Dermis microvascular lymphatic vessel endothelial cell (primary cell): ENCODE measurements at regions not wholly inside any gene's neighbourhood (a gene's known extent, or its start where the extent isn't known, plus 50 kb on each side); places are given as distances from the start of the nearest gene placed in this dataset.
"Not testable (repeated sequence)": the region's sequence is repeated elsewhere in the genome, so short reads cannot be mapped to it uniquely, and the experiment has no call there.

Source experiments
- DNase-seq, 2 donors: peaks; one replicate each; pipeline versions ENCODE4 v3.0.0 to v3.0.0-alpha.2; 2010; ENCODE audit warnings: low read depth in 2 of 2

GRCh38 chr21:19048098-19048672, 644.6 kb upstream of the TMPRSS15 start:
- no peak for DNase-seq

GRCh38 chr21:19049567-19049966, 646.0 kb upstream of the TMPRSS15 start:
- no peak for DNase-seq

- no peak for DNase-seq
Observed at GRCh38 chr21:19065164-19065563, 661.6 kb upstream of the TMPRSS15 start.

- no peak for DNase-seq
Observed at GRCh38 chr21:19076031-19076430, 672.4 kb upstream of the TMPRSS15 start.

GRCh38 chr21:19109694-19110093, 706.1 kb upstream of the TMPRSS15 start:
- no peak for DNase-seq

GRCh38 chr21:19119259-19119658, 715.7 kb upstream of the TMPRSS15 start:
- not testable (repeated sequence) for DNase-seq

- DNase-seq: no peak
Observed at GRCh38 chr21:19120591-19120990, 717.0 kb upstream of the TMPRSS15 start.

- no peak for DNase-seq
Observed at GRCh38 chr21:19122356-19122755, 718.8 kb upstream of the TMPRSS15 start.

GRCh38 chr21:19123053-19123452, 719.5 kb upstream of the TMPRSS15 start:
- no peak for DNase-seq

GRCh38 chr21:19123525-19123924, 719.9 kb upstream of the TMPRSS15 start:
- DNase-seq: no peak

GRCh38 chr21:19124691-19125090, 721.1 kb upstream of the TMPRSS15 start:
- DNase-seq: no peak

GRCh38 chr21:19130379-19131028, 726.9 kb upstream of the TMPRSS15 start:
- no peak for DNase-seq

GRCh38 chr21:19141511-19141910, 737.9 kb upstream of the TMPRSS15 start:
- no peak for DNase-seq

- DNase-seq: no peak
Observed at GRCh38 chr21:19145682-19146293, 742.2 kb upstream of the TMPRSS15 start.

GRCh38 chr21:19148056-19148455, 744.5 kb upstream of the TMPRSS15 start:
- DNase-seq: no peak

- no peak for DNase-seq
Observed at GRCh38 chr21:19171585-19171984, 768.0 kb upstream of the TMPRSS15 start.

- DNase-seq: no peak
Observed at GRCh38 chr21:19181604-19182140, 778.1 kb upstream of the TMPRSS15 start.

GRCh38 chr21:19197950-19198349, 794.4 kb upstream of the TMPRSS15 start:
- DNase-seq: no peak

- DNase-seq: no peak
Observed at GRCh38 chr21:19198801-19199200, 795.2 kb upstream of the TMPRSS15 start.

GRCh38 chr21:19218163-19218562, 814.6 kb upstream of the TMPRSS15 start:
- no peak for DNase-seq

GRCh38 chr21:19224090-19224489, 820.5 kb upstream of the TMPRSS15 start:
- DNase-seq: no peak

- no peak for DNase-seq
Observed at GRCh38 chr21:19228226-19228625, 824.6 kb upstream of the TMPRSS15 start.

GRCh38 chr21:19233841-19234240, 830.3 kb upstream of the TMPRSS15 start:
- DNase-seq: not testable (repeated sequence)
